Ascending aorta (tissue), 2 donors: ENCODE measurements at regions not wholly inside any gene's neighbourhood (a gene's known extent, or its start where the extent isn't known, plus 50 kb on each side); places are given as distances from the start of the nearest gene placed in this dataset.

Experiments used
- DNase-seq, 2 donors: peaks; one replicate each; pipeline ENCODE4 v3.0.0-alpha.2; 2019; ENCODE audit warnings: low spot score in 2 of 2
- H3K27ac ChIP-seq, 2 donors: fragments of 200-600 bp; sonication (generic); one replicate each; pipeline ENCODE4 v1.5.1; 2016 to 2017; ENCODE audit warnings: mild to moderate bottlenecking in 1 of 2
- H3K27me3 ChIP-seq: fragments of 200-600 bp; sonication (generic); one replicate; pipeline ENCODE4 v1.5.1; 2017
- H3K36me3 ChIP-seq, 2 donors: fragments of 200-600 bp; sonication (generic); one replicate each; pipeline ENCODE4 v1.5.1; 2016
- H3K4me1 ChIP-seq, 2 donors: fragments of 200-600 bp; sonication (generic); one replicate each; pipeline ENCODE4 v1.5.1; 2016 to 2017; ENCODE audit warnings: mild to moderate bottlenecking in 1 of 2
- H3K4me3 ChIP-seq, 2 donors: fragments of 200-600 bp; sonication (generic); one replicate each; pipeline ENCODE4 v1.5.1; 2016 to 2017; ENCODE audit warnings: mild to moderate bottlenecking in 1 of 2
- H3K9me3 ChIP-seq, 2 donors: fragments of 200-600 bp; sonication (generic); one replicate each; pipeline ENCODE4 v1.5.1; 2016
- CTCF ChIP-seq, 3 experiments: fragments of 200-600 bp in 2 of 3; fragments of 450-650 bp in 1 of 3; sonication (generic) in 2 of 3; IDR thresholded peaks; one replicate each; pipeline ENCODE4 v1.5.1; 2016 to 2019; ENCODE audit warnings: antibody characterized with exemption in 3 of 3, mild to moderate bottlenecking in 1 of 3, moderate library complexity in 1 of 3
- intact Hi-C: fragments of 100-400 bp; cut with DNase I; formaldehyde crosslinking; loops from one replicate; pipeline ENCODE4 v1.15.1; 2023

DNA sequence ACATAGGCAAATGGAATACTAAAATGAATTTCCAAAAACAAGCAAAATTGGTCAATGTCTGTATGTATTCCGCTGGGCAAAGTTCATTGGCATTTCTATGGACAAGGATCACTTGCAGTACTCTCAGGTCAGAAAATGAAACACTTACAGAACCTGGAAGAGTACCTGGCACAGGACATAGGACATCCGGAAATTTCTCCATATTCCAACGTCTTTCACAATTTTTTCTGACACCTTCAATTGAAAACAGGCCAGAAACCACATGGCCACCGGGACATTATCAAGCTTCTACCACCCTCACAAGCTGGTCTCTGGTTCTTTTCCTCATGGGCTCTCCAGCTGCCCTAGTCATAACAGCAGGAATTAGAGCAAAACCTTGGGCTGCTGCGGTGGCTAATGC lies 96.9 kb upstream of the MSH6 start:
- no peaks in the 10 kb centered on the region for H3K36me3 ChIP-seq
- no peak for TF ChIP-seq CTCF (IDR thresholded peaks at IDR 0.05)
- no peak for DNase-seq
- intact Hi-C loops = no loop called here
- no peaks in the 10 kb centered on the region for H3K4me1 ChIP-seq
- no peak overlapping the region for H3K4me3 ChIP-seq
- no peaks in the 10 kb centered on the region for H3K27me3 ChIP-seq
- H3K27ac ChIP-seq = no peak overlapping the region
- no peaks in the 10 kb centered on the region for H3K9me3 ChIP-seq

DNA sequence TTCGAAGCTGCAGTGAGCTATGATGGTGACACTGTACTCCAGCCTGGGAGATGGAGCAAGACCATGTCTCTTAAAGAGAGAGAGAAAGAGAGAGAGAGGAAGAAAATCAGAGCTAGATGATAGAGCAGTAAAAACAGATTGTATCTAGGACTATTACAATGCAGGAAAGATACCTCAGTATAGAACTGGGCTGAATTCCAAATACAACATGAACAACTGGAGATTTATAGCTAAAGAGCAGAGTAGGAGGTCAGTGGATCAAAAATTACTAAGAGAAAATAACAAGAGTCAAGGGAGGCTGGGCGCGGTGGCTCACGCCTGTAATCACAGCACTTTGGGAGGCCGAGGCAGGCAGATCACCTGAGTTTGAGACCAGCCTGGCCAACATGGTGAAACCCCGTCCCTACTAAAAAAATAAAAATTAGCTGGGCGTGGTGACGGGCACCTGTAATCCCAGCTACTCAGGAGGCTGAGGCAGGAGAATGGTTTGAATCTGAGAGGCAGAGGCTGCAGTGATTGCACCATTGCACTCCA lies 100.7 kb upstream of the MSH6 start:
- DNase-seq = no peak
- no peaks in the 10 kb centered on the region for H3K36me3 ChIP-seq

GRCh38 chr2:47676261-47676926 lies 105.6 kb upstream of the KCNK12 start:
- DNase-seq = no peak
- no peaks in the 10 kb centered on the region for H3K36me3 ChIP-seq
- H3K27me3 ChIP-seq = no peaks in the 10 kb centered on the region
- intact Hi-C loops = no loop called here
- no peak overlapping the region for H3K27ac ChIP-seq
- no peak for TF ChIP-seq CTCF (IDR thresholded peaks at IDR 0.05)
- no peaks in the 10 kb centered on the region for H3K4me1 ChIP-seq
- H3K4me3 ChIP-seq = no peak overlapping the region
- H3K9me3 ChIP-seq = no peaks in the 10 kb centered on the region

More for the DNA sequence above, 100.7 kb upstream of the MSH6 start:
- intact Hi-C loops = no loop called here
- Histone ChIP-seq H3K4me3 (no peak overlapping the region), H3K27ac (no peak overlapping the region), H3K27me3 (no peaks in the 10 kb centered on the region), H3K9me3 (no peaks in the 10 kb centered on the region), H3K4me1 (no peaks in the 10 kb centered on the region)
- no peak for TF ChIP-seq CTCF (IDR thresholded peaks at IDR 0.05)

DNA sequence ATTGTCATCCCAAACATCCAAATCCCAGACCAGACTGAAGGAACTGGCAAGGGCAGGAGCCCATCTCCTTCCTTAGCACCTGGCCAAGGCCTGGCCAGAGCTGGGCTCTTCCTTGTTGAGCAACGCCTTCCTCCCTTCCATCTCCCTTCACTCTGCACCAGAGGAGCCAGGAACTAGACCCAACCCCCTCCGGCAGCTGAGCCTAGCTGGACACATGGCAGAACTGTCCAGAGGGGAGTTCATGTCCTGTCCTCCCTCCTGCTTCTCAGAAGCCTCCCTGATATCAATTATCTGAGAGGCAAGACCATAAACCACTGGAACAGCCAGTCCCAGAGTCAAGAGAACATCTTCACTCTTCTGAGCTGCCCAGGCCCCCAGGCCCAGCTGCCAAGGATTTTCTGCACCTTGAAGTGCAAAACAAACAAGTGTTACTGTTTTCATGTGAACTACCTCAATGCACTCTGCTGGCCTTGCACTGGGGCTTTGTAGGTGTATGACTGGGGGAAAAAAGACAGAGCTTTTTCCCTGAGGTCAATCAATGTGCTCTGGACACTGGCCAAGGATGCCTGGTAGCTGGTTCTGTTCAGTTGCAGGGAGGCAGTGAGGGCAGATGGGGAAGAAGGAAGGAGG lies 104.5 kb upstream of the KCNK12 start:
- H3K27ac ChIP-seq = no peak overlapping the region
- H3K36me3 ChIP-seq = no peaks in the 10 kb centered on the region
- DNase-seq = no peak
- H3K9me3 ChIP-seq = no peaks in the 10 kb centered on the region
- no peak for TF ChIP-seq CTCF (IDR thresholded peaks at IDR 0.05)
- no peaks in the 10 kb centered on the region for H3K27me3 ChIP-seq
- intact Hi-C loops = no loop called here
- H3K4me1 ChIP-seq = no peaks in the 10 kb centered on the region
- H3K4me3 ChIP-seq = no peak overlapping the region

GRCh38 chr2:47666332-47666731 lies 95.5 kb upstream of the KCNK12 start:
- Histone ChIP-seq H3K27ac (no peak overlapping the region), H3K9me3 (no peaks in the 10 kb centered on the region), H3K4me1 (no peaks in the 10 kb centered on the region), H3K4me3 (no peak overlapping the region), H3K27me3 (no peaks in the 10 kb centered on the region), H3K36me3 (no peaks in the 10 kb centered on the region)
- DNase-seq = no peak
- intact Hi-C loops = no loop called here
- no peak for TF ChIP-seq CTCF (IDR thresholded peaks at IDR 0.05)
